ENCODE measurements at regions not wholly inside any gene's neighbourhood (a gene's known extent, or its start where the extent isn't known, plus 50 kb on each side); places are given as distances from the start of the nearest gene placed in this dataset.

- DNase-seq (ENCODE audit: low spot score): no peak
Observed at GRCh38 chr1:112788054-112788453, 72.9 kb upstream of the PPM1J start.

GRCh38 chr1:112783059-112783458 lies 67.9 kb upstream of the PPM1J start:
- no peak for DNase-seq (ENCODE audit: low spot score)

GRCh38 chr1:112779665-112780526 lies 64.8 kb upstream of the PPM1J start:
- no peak for DNase-seq (ENCODE audit: low spot score)

GRCh38 chr1:112778137-112778536 lies 63.0 kb upstream of the PPM1J start:
- DNase-seq (ENCODE audit: low spot score): no peak

GRCh38 chr1:112776688-112777087 lies 61.6 kb upstream of the PPM1J start:
- DNase-seq (ENCODE audit: low spot score): no peak

GRCh38 chr1:112772781-112773180 lies 57.6 kb upstream of the PPM1J start:
- DNase-seq (ENCODE audit: low spot score): no peak

- no peak for DNase-seq (ENCODE audit: low spot score)
Observed at GRCh38 chr1:112770724-112771123, 55.6 kb upstream of the PPM1J start.

GRCh38 chr1:112769611-112770010 lies 54.5 kb upstream of the PPM1J start:
- no peak for DNase-seq (ENCODE audit: low spot score)

- no peak for DNase-seq (ENCODE audit: low spot score)
Observed at GRCh38 chr1:112767646-112768045, 52.5 kb upstream of the PPM1J start.

Measured in AG08396 (cell line).